KMS-11 (cell line): ENCODE measurements at regions not wholly inside any gene's neighbourhood (a gene's known extent, or its start where the extent isn't known, plus 50 kb on each side); places are given as distances from the start of the nearest gene placed in this dataset.

ENCODE experiments used
- H2AFZ ChIP-seq: fragments of 200-600 bp; sonication (generic); 2 replicates; pipeline ENCODE4 v1.6.1; 2016; ENCODE audit warnings: antibody characterized with exemption, mixed run types, low read depth
- H3K27ac ChIP-seq: fragments of 200-600 bp; sonication (generic); 2 replicates; pipeline ENCODE4 v1.6.1; 2016; ENCODE audit warnings: mild to moderate bottlenecking, mixed run types
- H3K27me3 ChIP-seq: fragments of 200-600 bp; sonication (generic); 2 replicates; pipeline ENCODE4 v1.6.1; 2017; ENCODE audit warnings: mild to moderate bottlenecking, low read depth, mixed run types, moderate library complexity; ENCODE audit not compliant: insufficient read depth
- H3K36me3 ChIP-seq: fragments of 200-600 bp; sonication (generic); 2 replicates; pipeline ENCODE4 v1.6.1; 2017; ENCODE audit warnings: mild to moderate bottlenecking, mixed run types; ENCODE audit not compliant: insufficient read depth
- H3K4me1 ChIP-seq: fragments of 200-600 bp; sonication (generic); 2 replicates; pipeline ENCODE4 v1.6.1; 2016; ENCODE audit warnings: mild to moderate bottlenecking, low read depth, mixed run types; ENCODE audit not compliant: poor library complexity, severe bottlenecking
- H3K4me2 ChIP-seq: fragments of 200-600 bp; sonication (generic); 2 replicates; pipeline ENCODE4 v1.7.0; 2016; ENCODE audit warnings: mild to moderate bottlenecking, mixed run types
- H3K4me3 ChIP-seq: fragments of 200-600 bp; sonication (generic); IDR thresholded peaks from 2 replicates; pipeline ENCODE4 v1.6.1; 2017; ENCODE audit warnings: low read depth, low read length, mixed read lengths; ENCODE audit not compliant: insufficient read depth
- H3K79me2 ChIP-seq: fragments of 200-600 bp; sonication (generic); 2 replicates; pipeline ENCODE4 v1.6.1; 2016; ENCODE audit warnings: low read depth, mixed run types; ENCODE audit not compliant: insufficient read depth
- H3K9ac ChIP-seq: fragments of 200-600 bp; sonication (generic); 2 replicates; pipeline ENCODE4 v1.6.1; 2016; ENCODE audit warnings: mild to moderate bottlenecking, mixed run types
- H4K20me1 ChIP-seq: fragments of 200-600 bp; sonication (generic); 2 replicates; pipeline ENCODE4 v1.6.1; 2016; ENCODE audit warnings: mild to moderate bottlenecking, mixed run types; ENCODE audit not compliant: insufficient read depth
- CTCF ChIP-seq: fragments of 200-600 bp; sonication (generic); conservative IDR thresholded peaks from 2 replicates; pipeline ENCODE4 v1.6.1; 2017; ENCODE audit warnings: low read depth, mild to moderate bottlenecking, antibody characterized with exemption, low read length, moderate library complexity, mixed read lengths

GRCh38 chrX:20459410-20460350 is 193.0 kb upstream of the RPS6KA3 start:
- Histone ChIP-seq H3K79me2 (no peaks in the 10 kb centered on the region), H4K20me1 (no peaks in the 10 kb centered on the region), H3K4me3 (no peak overlapping the region), H3K27ac (no peak overlapping the region), H3K4me1 (peaks cover 17% of the 10 kb centered on the region), H3K36me3 (no peaks in the 10 kb centered on the region), H3K27me3 (no peaks in the 10 kb centered on the region), H3K9ac (no peak overlapping the region), H3K4me2 (no peak overlapping the region), H2AFZ (no peak overlapping the region)
- no peak for TF ChIP-seq CTCF

- Histone ChIP-seq H3K4me1 (no peaks in the 10 kb centered on the region), H3K79me2 (no peaks in the 10 kb centered on the region), H4K20me1 (no peaks in the 10 kb centered on the region), H3K27ac (no peak overlapping the region), H3K36me3 (no peaks in the 10 kb centered on the region), H3K27me3 (no peaks in the 10 kb centered on the region), H3K4me3 (no peak overlapping the region), H3K9ac (no peak overlapping the region), H2AFZ (no peak overlapping the region), H3K4me2 (no peak overlapping the region)
- no peak for TF ChIP-seq CTCF
These were observed 190.3 kb upstream of the RPS6KA3 start for GRCh38 chrX:20456971-20457370.

- Histone ChIP-seq H4K20me1 (no peaks in the 10 kb centered on the region), H3K79me2 (no peaks in the 10 kb centered on the region), H3K4me3 (no peak overlapping the region), H3K4me2 (no peak overlapping the region), H3K9ac (no peak overlapping the region), H3K27ac (no peak overlapping the region), H3K4me1 (no peaks in the 10 kb centered on the region), H3K27me3 (no peaks in the 10 kb centered on the region), H3K36me3 (no peaks in the 10 kb centered on the region), H2AFZ (no peak overlapping the region)
- no peak for TF ChIP-seq CTCF
These were observed 188.3 kb upstream of the RPS6KA3 start for GRCh38 chrX:20455001-20455400.

GRCh38 chrX:20454117-20454516 is 187.4 kb upstream of the RPS6KA3 start:
- H3K27ac ChIP-seq = no peak overlapping the region
- no peaks in the 10 kb centered on the region for H3K79me2 ChIP-seq
- TF ChIP-seq CTCF = no peak
- no peak overlapping the region for H3K4me2 ChIP-seq
- no peak overlapping the region for H3K9ac ChIP-seq
- H3K4me1 ChIP-seq = no peaks in the 10 kb centered on the region
- H4K20me1 ChIP-seq = no peaks in the 10 kb centered on the region
- no peaks in the 10 kb centered on the region for H3K27me3 ChIP-seq
- no peaks in the 10 kb centered on the region for H3K36me3 ChIP-seq
- no peak overlapping the region for H3K4me3 ChIP-seq
- H2AFZ ChIP-seq = no peak overlapping the region
